Naive B cell (primary cell): ENCODE measurements at regions not wholly inside any gene's neighbourhood (a gene's known extent, or its start where the extent isn't known, plus 50 kb on each side); places are given as distances from the start of the nearest gene placed in this dataset.
A peak's percentile ranks its signal among the peaks of the same experiment; 100 is the strongest.

Experiments used
- ATAC-seq, 2 donors: fragments of 150-1000 bp; cut with Tn5 transposase; 2 replicates each; pipeline ENCODE4 v1.10.0; 2021; ENCODE audit warnings: low read depth in 2 of 2, mild to moderate bottlenecking in 2 of 2, moderate library complexity in 2 of 2
- DNase-seq: peaks from one replicate; pipeline ENCODE4 v3.0.0; 2022
- H3K27ac Mint-ChIP-seq, 6 donors: one replicate each; pipeline ENCODE4 v1.8.0; 2020 to 2022; ENCODE audit warnings: mild to moderate bottlenecking in 6 of 6, mixed read lengths in 6 of 6, moderate library complexity in 5 of 6, inconsistent platforms in 2 of 6
- H3K27me3 Mint-ChIP-seq, 3 donors: one replicate each; pipeline ENCODE4 v1.8.0; 2021 to 2022; ENCODE audit warnings: mixed read lengths in 3 of 3, mild to moderate bottlenecking in 1 of 3
- H3K36me3 Mint-ChIP-seq, 2 donors: one replicate each; pipeline ENCODE4 v1.8.0; 2020 to 2022; ENCODE audit warnings: mixed read lengths in 2 of 2, inconsistent platforms in 1 of 2, mild to moderate bottlenecking in 1 of 2
- H3K4me1 Mint-ChIP-seq, 3 donors: one replicate each; pipeline ENCODE4 v1.8.0; 2020 to 2022; ENCODE audit warnings: mixed read lengths in 3 of 3, inconsistent platforms in 1 of 3, mild to moderate bottlenecking in 1 of 3, moderate library complexity in 1 of 3
- H3K4me3 Mint-ChIP-seq, 8 donors: one replicate each; pipeline ENCODE4 v1.8.0; 2020 to 2022; ENCODE audit warnings: mild to moderate bottlenecking in 8 of 8, mixed read lengths in 8 of 8, moderate library complexity in 8 of 8, inconsistent platforms in 2 of 8
- H3K9me3 Mint-ChIP-seq, 7 donors: one replicate each; pipeline ENCODE4 v1.8.0; 2020 to 2022; ENCODE audit warnings: mixed read lengths in 7 of 7, mild to moderate bottlenecking in 5 of 7, inconsistent platforms in 2 of 7, moderate library complexity in 1 of 7

GRCh38 chr3:132800958-132801357, 78.7 kb upstream of the NPHP3 start:
- Mint-ChIP-seq H3K4me3 (no peak overlapping the region), H3K27ac (no peak overlapping the region), H3K4me1 (no peaks in the 10 kb centered on the region), H3K9me3 (peaks cover 0 to 2% (median 0%) of the 10 kb centered on the region in 7 donors), H3K27me3 (peaks cover 0 to 4% (median 0%) of the 10 kb centered on the region in 3 donors), H3K36me3 (no peaks in the 10 kb centered on the region)
- no peak for ATAC-seq
- DNase-seq: no peak

GRCh38 chr3:132790806-132791205, 68.6 kb upstream of the NPHP3 start:
- Mint-ChIP-seq H3K9me3 (peaks cover 0 to 4% (median 3%) of the 10 kb centered on the region in 7 donors), H3K4me1 (no peaks in the 10 kb centered on the region), H3K36me3 (no peaks in the 10 kb centered on the region), H3K27ac (no peak overlapping the region), H3K4me3 (no peak overlapping the region), H3K27me3 (peaks cover 10 to 36% (median 26%) of the 10 kb centered on the region in 3 donors)
- DNase-seq (no peak), ATAC-seq (no peak)

- DNase-seq: no peak
- H3K4me3 Mint-ChIP-seq: no peak overlapping the region
- no peaks in the 10 kb centered on the region for H3K4me1 Mint-ChIP-seq
- ATAC-seq: no peak
- H3K27ac Mint-ChIP-seq: no peak overlapping the region
- H3K27me3 Mint-ChIP-seq: peaks cover 10 to 36% (median 26%) of the 10 kb centered on the region in 3 donors
- peaks cover 0 to 6% (median 2%) of the 10 kb centered on the region in 7 donors for H3K9me3 Mint-ChIP-seq
- H3K36me3 Mint-ChIP-seq: no peaks in the 10 kb centered on the region
Measured at GRCh38 chr3:132789959-132790358, 67.8 kb upstream of the NPHP3 start.

DNA sequence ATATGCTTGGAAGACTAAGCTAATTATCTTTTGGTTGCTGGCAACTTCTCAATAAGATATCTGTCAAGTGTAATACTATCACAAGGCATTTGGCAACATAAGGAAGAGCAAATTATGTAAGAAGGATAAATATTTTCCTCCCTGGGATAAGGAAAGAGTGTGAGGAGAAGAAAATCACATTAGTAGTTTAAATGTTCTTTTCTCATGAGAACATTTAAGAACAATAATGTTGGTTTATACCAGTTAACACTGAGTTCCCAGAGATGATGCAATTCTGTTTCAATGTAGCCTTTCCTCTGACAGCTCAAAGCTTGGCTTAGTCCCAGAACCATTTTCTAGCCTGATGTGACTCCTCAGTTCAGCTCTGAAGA, 66.1 kb upstream of the NPHP3 start:
- H3K4me3 Mint-ChIP-seq: no peak overlapping the region
- no peaks in the 10 kb centered on the region for H3K4me1 Mint-ChIP-seq
- H3K27ac Mint-ChIP-seq: no peak overlapping the region
- no peak for ATAC-seq
- H3K27me3 Mint-ChIP-seq: peaks cover 10 to 29% (median 19%) of the 10 kb centered on the region in 3 donors
- H3K9me3 Mint-ChIP-seq: peaks cover 0 to 2% (median 0%) of the 10 kb centered on the region in 7 donors
- no peaks in the 10 kb centered on the region for H3K36me3 Mint-ChIP-seq
- no peak for DNase-seq

- Mint-ChIP-seq H3K9me3 (peaks cover 0 to 2% (median 0%) of the 10 kb centered on the region in 7 donors), H3K4me1 (no peaks in the 10 kb centered on the region), H3K27me3 (peaks cover 10 to 24% (median 15%) of the 10 kb centered on the region in 3 donors), H3K4me3 (no peak overlapping the region), H3K36me3 (no peaks in the 10 kb centered on the region), H3K27ac (no peak overlapping the region)
- DNase-seq (no peak), ATAC-seq (no peak)
Measured at GRCh38 chr3:132787616-132788300, 65.5 kb upstream of the NPHP3 start.

DNA sequence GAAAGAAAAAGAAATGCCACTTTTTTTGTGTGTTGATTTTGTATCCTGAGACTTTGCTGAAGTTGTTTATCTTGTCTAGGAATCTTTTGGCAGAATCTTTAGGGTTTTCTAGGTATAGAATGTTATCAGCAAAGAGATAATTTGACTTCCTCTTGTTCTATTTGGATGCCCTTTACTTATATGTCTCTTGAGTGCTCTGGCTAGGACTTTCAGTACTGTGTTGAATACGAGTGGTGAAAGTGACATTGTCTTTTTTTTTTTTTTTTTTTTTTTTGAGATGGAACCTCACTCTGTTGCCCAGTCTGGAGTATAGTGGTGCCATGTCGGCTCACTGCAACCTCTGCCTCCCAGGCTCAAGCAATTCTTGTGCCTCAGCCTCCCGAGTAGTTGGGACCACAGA, 64.7 kb upstream of the NPHP3 start:
- H3K9me3 Mint-ChIP-seq: peaks cover 0 to 2% (median 0%) of the 10 kb centered on the region in 7 donors
- H3K27me3 Mint-ChIP-seq: peaks cover 10 to 22% (median 15%) of the 10 kb centered on the region in 3 donors
- no peaks in the 10 kb centered on the region for H3K4me1 Mint-ChIP-seq
- no peak for DNase-seq
- no peak overlapping the region for H3K4me3 Mint-ChIP-seq
- ATAC-seq: no peak
- H3K27ac Mint-ChIP-seq: no peak overlapping the region
- no peaks in the 10 kb centered on the region for H3K36me3 Mint-ChIP-seq

DNA sequence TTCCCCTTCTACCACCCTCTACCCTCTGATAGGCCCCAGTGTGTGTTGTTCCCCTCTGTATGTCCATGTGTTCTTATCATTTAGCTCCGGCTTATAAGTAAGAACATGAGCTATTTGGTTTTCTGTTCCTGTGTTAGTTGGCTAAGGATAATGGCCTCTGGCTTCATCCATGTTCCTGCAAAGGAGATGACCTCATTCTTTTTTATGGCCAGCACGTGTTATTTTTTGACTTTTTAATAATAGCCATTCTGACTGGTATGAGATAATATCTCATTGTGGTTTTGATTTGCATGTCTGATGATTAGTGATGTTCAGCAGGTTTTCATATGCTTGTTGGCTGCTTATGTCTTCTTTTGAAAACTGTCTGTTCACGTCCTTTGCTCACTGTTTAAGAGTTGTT, 63.1 kb upstream of the NPHP3 start:
- no peaks in the 10 kb centered on the region for H3K36me3 Mint-ChIP-seq
- DNase-seq: no peak
- H3K27me3 Mint-ChIP-seq: peaks cover 0 to 10% (median 6%) of the 10 kb centered on the region in 3 donors

GRCh38 chr3:132784502-132785025, 62.4 kb upstream of the NPHP3 start:
- H3K27ac Mint-ChIP-seq: no peak overlapping the region
- no peak overlapping the region for H3K4me3 Mint-ChIP-seq
- H3K9me3 Mint-ChIP-seq: peaks cover 0 to 2% (median 0%) of the 10 kb centered on the region in 7 donors
- DNase-seq (no peak), ATAC-seq (no peak)
- no peaks in the 10 kb centered on the region for H3K4me1 Mint-ChIP-seq
- H3K36me3 Mint-ChIP-seq: no peaks in the 10 kb centered on the region
- H3K27me3 Mint-ChIP-seq: peaks cover 0 to 8% (median 6%) of the 10 kb centered on the region in 3 donors

More for the DNA sequence above, 63.1 kb upstream of the NPHP3 start:
- Mint-ChIP-seq H3K4me1 (no peaks in the 10 kb centered on the region), H3K4me3 (peak overlapping the region in 1 of 8 donors; percentile 35), H3K27ac (no peak overlapping the region), H3K9me3 (peaks cover 0 to 2% (median 0%) of the 10 kb centered on the region in 7 donors)
- no peak for ATAC-seq

DNA sequence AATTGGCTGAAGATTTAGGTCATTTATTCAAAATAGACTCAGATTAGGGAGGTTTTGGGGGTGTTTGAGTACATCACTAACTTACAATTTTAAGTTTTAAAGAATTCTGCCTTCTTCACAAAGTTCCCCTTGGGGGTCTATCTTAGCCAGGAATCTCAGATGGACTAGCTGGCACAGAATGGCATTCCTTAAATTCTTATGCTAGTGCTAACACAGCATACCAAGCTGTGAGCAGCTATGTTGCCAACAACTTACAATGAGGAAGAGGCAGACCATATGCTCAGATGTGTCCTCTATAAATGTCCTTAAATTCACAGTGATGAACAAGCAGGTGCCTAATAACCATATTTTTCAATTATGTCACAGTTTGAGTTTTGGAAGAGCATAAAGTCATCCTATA, 60.9 kb upstream of the NPHP3 start:
- Mint-ChIP-seq H3K4me1 (no peaks in the 10 kb centered on the region), H3K36me3 (no peaks in the 10 kb centered on the region), H3K27me3 (peaks cover 0 to 8% (median 6%) of the 10 kb centered on the region in 3 donors), H3K4me3 (no peak overlapping the region), H3K27ac (no peak overlapping the region), H3K9me3 (peaks cover 0 to 2% (median 0%) of the 10 kb centered on the region in 7 donors)
- DNase-seq (no peak), ATAC-seq (no peak)

- Mint-ChIP-seq H3K9me3 (peaks cover 0 to 2% (median 0%) of the 10 kb centered on the region in 7 donors), H3K36me3 (no peaks in the 10 kb centered on the region), H3K27ac (no peak overlapping the region), H3K27me3 (peaks cover 3 to 7% (median 6%) of the 10 kb centered on the region in 3 donors), H3K4me1 (no peaks in the 10 kb centered on the region), H3K4me3 (no peak overlapping the region)
- no peak for DNase-seq
- ATAC-seq: no peak
Measured at GRCh38 chr3:132781922-132782321, 59.7 kb upstream of the NPHP3 start.

DNA sequence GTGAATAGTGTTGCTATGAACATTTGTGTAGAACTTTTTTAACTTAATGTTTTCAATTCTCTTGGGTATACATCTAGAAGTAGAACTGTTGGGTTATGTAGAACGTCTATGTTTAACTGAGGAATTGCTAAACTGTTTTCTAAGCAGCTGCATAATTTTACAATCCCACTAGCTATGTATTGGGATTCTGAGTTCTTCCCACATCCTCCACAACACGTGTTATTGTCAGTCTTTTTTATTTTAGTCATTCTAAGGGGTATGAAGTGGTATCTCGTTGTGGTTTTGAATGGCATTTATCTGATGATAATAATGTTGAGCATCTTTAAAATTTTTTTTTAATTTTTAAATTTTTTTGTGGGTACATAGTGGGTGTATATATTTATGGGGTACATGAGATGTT, 55.0 kb upstream of the NPHP3 start:
- no peaks in the 10 kb centered on the region for H3K36me3 Mint-ChIP-seq
- H3K9me3 Mint-ChIP-seq: no peaks in the 10 kb centered on the region
- ATAC-seq (no peak), DNase-seq (no peak)
- no peaks in the 10 kb centered on the region for H3K4me1 Mint-ChIP-seq
- H3K27me3 Mint-ChIP-seq: peaks cover 0 to 3% (median 0%) of the 10 kb centered on the region in 3 donors
- no peak overlapping the region for H3K4me3 Mint-ChIP-seq
- H3K27ac Mint-ChIP-seq: no peak overlapping the region

DNA sequence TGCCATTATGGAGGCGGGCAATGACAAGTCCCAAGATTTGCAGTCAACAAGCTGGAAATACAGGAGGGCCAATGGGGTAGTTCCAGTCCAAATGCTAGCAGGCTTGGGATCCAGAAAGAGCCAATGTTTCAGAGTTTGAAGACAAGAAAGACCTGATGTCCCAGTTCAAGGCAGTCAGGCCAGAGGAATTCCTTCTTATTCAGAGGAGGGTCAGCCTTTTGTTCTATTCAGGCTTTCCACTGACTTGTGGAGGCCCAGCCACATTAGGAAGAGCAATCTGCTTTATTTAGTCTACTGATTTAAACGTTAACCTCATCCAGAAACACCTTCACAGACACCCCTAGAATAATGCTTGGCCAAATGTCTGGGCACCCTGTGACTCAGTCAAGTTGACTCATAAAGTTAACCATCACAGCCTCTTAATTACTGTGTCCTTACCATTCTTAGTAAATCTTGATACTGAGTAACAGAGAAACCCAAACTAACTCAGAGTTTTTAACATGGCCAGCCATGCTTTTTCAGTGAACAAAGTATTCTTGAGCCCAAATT, 50.9 kb upstream of the NPHP3 start:
- Mint-ChIP-seq H3K9me3 (peaks cover 0 to 4% (median under 1%) of the 10 kb centered on the region in 7 donors), H3K27me3 (peaks cover 13 to 16% (median 15%) of the 10 kb centered on the region in 3 donors), H3K4me3 (no peak overlapping the region), H3K36me3 (no peaks in the 10 kb centered on the region), H3K4me1 (no peaks in the 10 kb centered on the region), H3K27ac (no peak overlapping the region)
- no peak for ATAC-seq
- DNase-seq: no peak

- H3K4me3 Mint-ChIP-seq: no peak overlapping the region
- ATAC-seq (no peak), DNase-seq (no peak)
- no peaks in the 10 kb centered on the region for H3K36me3 Mint-ChIP-seq
- H3K4me1 Mint-ChIP-seq: no peaks in the 10 kb centered on the region
- H3K27me3 Mint-ChIP-seq: peaks cover 18 to 24% (median 22%) of the 10 kb centered on the region in 3 donors
- peaks cover 2 to 10% (median 6%) of the 10 kb centered on the region in 7 donors for H3K9me3 Mint-ChIP-seq
- H3K27ac Mint-ChIP-seq: no peak overlapping the region
Measured at GRCh38 chr3:132772252-132772651, 50.0 kb upstream of the NPHP3 start.
